ENCODE measurements at regions not wholly inside any gene's neighbourhood (a gene's known extent, or its start where the extent isn't known, plus 50 kb on each side); places are given as distances from the start of the nearest gene placed in this dataset.

DNA sequence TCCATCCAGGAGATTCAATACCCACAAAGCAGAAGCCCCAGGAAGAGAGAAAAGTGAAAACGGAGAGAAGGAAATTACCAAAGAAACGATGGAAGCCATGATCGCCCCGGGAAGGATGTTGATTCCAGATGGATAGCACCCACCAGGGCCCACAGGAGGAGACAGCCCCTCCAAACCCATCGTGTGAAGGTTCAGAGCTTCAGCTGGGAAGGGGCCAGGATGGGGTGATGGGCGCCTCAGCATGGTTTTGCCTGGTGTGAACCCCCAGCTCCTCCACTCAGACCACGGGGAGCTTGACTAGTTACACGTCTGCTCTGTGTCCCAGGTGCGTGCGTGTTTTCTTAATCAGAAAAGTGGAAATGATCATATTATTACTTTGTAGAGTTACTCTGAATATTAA, 264.5 kb downstream of the EIPR1 start:
- TF ChIP-seq, protein P1, sequence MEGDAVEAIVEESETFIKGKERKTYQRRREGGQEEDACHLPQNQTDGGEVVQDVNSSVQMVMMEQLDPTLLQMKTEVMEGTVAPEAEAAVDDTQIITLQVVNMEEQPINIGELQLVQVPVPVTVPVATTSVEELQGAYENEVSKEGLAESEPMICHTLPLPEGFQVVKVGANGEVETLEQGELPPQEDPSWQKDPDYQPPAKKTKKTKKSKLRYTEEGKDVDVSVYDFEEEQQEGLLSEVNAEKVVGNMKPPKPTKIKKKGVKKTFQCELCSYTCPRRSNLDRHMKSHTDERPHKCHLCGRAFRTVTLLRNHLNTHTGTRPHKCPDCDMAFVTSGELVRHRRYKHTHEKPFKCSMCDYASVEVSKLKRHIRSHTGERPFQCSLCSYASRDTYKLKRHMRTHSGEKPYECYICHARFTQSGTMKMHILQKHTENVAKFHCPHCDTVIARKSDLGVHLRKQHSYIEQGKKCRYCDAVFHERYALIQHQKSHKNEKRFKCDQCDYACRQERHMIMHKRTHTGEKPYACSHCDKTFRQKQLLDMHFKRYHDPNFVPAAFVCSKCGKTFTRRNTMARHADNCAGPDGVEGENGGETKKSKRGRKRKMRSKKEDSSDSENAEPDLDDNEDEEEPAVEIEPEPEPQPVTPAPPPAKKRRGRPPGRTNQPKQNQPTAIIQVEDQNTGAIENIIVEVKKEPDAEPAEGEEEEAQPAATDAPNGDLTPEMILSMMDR (IDR thresholded peaks at IDR 0.05 in 8 of 11, conservative IDR thresholded peaks at IDR 0.05 in 3 of 11): no peak
- TF ChIP-seq POLR2AphosphoS5 (IDR thresholded peaks at IDR 0.05): no peak
- no peak for TF ChIP-seq POLR2A (IDR thresholded peaks at IDR 0.05)

Measured in spleen (tissue), 7 donors.